Right ventricle myocardium inferior (tissue), 1 donor: ENCODE measurements at regions not wholly inside any gene's neighbourhood (a gene's known extent, or its start where the extent isn't known, plus 50 kb on each side); places are given as distances from the start of the nearest gene placed in this dataset.

Source experiments
- ATAC-seq: fragments of 200-7000 bp; cut with Tn5 transposase; one replicate; pipeline ENCODE4 v1.9.1; 2020; ENCODE audit warnings: mild to moderate bottlenecking, moderate library complexity
- DNase-seq: peaks from one replicate; pipeline ENCODE4 v3.0.0; 2021; ENCODE audit errors: missing footprints
- intact Hi-C: fragments of 100-400 bp; cut with DNase I; formaldehyde crosslinking; loops from one replicate; pipeline ENCODE4 v1.11.0; 2022
- donor health status: DM: no; HTN: yes; CAD: no; lungs with severe emphysema.

DNA sequence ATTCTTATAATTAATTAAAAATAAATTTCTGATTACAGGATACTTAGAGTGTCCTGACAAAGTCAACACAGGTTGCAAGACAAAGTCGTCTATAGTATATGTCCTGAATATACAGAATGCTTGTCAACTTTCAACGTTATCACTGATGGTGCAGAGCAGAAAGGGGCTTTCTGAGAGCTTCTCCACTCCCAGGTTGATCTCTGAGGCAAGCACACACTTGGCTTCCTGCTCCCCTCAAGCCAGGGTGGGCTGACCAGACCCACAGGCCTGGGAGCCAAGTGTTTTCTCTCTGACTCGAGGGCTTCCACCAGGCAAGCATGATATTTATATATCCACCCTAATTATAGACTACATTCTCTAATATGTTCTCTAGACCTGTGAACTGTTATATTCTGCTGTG is 448.9 kb downstream of the SH2D4B start:
- peak; percentile 4 for DNase-seq
- no peak for ATAC-seq
- intact Hi-C loops: no loop called here

DNA sequence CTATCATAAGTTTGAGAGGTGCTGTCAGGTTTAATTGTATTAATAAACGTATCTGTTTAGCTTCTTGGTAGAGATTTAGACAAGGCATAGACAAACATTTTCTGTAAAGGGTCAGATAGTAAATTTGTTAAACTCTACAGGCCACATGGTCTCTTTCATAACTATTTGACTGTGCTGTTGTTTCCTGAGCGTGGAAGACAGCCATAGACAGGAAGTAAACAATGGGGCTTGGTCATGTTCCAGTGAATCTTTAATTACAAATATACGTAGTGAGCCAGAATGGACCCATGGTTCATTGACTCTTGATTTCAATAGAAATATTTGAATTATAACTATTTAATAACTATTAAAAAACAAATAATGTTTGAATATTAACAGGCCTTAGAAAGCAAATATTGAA is 451.1 kb downstream of the SH2D4B start:
- ATAC-seq: no peak
- no peak for DNase-seq
- intact Hi-C loops: no loop called here

DNA sequence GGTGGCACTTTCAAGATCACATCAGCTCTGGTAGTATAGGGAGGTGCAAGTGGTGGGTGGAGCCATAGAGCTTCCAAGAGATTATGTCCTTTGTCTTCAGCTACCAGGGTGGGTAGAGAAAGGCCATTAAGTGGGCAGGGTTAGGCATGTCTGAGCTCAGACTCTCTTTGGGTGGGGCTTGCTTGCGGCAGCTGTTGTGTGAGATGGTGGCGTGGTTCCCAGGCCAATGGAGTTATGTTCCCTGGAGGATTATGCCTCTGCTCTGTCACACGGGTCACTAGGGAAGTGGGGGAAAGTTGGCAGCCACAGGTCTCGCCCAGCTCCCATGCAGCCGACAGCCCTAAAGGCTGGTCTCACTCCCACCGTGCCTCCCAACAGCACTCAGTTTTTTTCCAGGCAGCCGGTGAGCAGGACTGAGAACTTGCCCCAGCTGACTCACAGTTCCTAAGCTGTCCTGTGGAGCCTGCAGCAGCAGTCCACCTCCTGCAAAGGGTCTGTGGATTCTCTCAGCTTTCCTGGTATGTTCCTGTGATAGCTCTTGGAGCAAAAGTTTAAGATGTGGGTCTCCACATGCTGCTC is 459.0 kb downstream of the SH2D4B start:
- ATAC-seq: no peak

DNA sequence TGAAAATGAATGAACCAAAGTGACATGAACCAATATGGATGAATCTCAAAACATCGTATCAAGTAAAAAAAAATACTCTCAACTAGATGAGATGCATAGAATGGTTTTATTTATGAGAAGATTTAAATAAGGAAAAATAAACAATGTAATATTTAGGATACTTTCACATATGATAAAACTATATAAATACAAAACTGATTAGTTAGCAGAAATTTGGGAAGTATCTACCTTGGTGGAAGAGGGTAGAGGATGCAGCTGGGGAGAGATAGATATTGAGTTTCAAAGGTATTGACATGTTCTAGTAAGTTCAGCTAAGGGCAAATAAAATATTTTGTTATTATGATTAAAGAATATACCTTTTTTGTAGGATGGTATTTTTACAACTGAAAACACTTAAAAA is 463.1 kb downstream of the SH2D4B start:
- intact Hi-C loops: no loop called here
- ATAC-seq (no peak), DNase-seq (no peak)

More for the DNA sequence above, 459.0 kb downstream of the SH2D4B start:
- intact Hi-C loops: no loop called here
- DNase-seq: peak; percentile 37

DNA sequence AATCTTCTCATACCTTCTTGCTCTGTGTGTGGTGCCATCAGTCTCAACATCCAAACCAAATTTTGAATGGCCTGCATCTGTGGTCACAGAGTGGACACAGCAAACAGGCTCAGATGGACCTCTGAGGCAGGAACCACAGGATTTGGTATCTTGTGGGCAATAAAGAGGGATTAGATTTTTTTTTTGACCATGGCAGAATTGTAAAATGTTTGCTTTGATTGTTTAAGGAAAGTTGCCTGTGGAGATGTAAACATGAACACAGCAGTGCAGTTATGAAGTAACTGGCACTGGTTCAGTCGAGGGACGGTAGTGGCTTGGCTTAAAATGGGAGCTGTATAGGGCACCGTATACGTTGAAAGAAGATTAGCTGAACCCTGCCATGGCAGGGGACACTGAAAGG is 464.7 kb downstream of the SH2D4B start:
- DNase-seq: no peak
- intact Hi-C loops: no loop called here
- ATAC-seq: no peak

DNA sequence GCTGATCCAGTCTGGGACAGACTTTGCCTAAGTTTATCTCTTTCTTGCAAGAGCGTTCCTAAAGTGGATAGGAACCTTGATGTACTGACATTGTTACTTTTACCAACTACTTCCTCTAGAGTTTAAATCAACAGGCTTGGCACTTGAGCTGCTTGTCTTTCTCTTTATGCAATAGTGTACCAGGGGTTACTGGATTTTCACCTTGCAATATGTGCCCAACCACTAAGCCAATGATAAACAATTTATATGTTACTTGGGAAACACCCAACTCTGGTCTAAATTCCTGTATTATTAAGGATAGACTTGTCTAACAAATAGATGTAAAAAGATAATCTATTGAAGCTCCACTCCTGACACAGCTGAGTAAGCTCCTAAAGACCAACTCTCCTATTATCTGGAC is 470.2 kb downstream of the SH2D4B start:
- DNase-seq: no peak
- intact Hi-C loops: no loop called here
- no peak for ATAC-seq

DNA sequence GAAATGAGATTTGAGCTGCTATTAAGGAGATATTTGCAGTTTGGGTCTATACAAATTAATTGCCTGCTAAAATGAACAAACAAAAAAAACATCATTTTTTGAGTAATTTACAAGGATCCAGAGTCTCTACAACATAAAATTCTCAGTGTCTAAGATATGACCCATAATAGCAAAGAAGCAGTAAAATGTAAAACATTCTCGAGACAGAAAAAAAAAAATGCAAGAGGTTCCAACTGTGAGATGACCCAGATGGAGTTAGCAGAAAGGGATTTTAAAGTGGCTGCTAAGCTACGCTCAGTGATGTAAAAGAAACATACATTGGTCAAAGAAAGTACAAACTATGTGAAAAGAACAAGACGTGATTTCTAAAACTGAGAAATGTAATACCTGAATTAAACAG is 471.0 kb downstream of the SH2D4B start:
- intact Hi-C loops: no loop called here
- no peak for ATAC-seq
- DNase-seq: no peak

DNA sequence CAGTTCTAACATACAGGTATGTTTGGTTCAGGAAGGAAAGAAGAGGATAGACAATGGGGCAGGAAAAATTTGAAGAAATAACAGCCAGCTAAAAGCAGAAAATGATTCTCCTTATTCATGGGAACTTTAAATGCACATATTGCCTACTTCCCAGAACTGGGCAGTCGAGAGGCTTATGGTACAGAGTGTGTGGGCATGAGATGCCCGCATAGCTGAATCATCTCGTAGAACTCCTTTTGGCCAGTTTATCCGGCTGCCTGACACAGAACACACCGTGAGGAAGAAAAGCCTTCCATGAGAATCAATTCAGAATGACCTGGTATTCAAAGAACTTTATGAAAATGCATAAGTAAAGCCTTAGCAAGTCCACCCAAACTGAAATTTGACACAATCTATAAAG is 471.6 kb downstream of the SH2D4B start:
- no peak for DNase-seq

DNA sequence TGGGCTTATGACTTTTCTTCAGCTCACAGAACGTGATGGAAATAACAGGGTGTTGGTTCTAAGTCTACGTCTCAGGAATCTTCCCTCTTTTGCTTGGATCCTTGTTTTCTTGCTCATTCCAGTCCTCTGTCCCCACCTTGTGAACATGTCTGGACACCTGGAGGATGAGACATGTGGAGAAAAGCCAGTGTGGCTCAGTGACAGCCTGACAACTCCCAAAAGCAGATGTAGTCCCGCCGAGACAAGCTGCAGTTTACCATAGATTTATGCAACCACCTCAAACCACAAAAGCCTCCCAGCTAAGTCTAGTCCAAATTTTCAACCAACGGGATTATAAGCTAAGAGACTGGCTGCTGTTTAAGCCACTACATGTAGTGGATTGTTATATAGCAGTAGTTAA is 476.1 kb downstream of the SH2D4B start:
- DNase-seq: peak; percentile 18
- no peak for ATAC-seq
- intact Hi-C loops: no loop called here

More for the DNA sequence above, 471.6 kb downstream of the SH2D4B start:
- no peak for ATAC-seq
- intact Hi-C loops: no loop called here

DNA sequence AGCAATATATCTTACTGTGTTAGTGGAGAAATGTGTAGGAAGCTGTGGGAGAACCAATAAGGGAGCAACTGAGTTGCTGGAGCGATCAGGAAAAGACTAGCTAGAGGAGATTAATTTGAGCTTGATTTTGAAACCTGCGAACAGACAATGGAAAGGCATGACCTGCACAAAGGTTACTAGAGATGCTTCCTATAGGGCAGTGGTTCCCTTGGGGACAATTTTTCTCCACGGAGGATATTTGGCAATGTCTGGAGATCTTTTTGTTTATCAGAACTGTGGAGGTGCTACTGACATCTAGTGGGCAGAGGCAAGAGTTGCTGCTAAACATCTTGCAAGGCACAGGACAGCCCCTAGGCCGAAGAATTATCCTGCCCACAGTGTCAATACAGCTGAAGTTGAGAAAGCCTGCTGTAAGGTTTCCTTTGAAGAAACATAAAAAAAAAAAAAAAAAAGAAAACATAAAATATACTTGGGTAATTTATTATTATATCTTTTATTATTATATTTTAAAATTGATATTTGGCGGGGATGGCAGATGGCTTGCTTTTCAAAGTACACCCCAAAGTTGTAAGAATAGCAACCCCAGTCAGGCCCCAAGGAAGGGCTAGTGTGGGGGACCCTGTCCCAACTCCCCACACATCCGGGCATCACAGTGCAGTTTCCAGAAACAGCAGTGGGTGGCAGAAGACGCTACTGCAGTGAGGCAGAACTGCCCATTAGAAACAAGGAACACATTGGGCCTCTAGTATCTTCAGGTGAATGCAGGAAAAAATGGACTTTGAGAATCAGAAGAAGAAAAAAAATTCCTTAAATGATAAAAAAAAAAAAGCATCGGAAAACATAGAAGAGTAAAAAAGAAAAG is 481.6 kb downstream of the SH2D4B start:
- DNase-seq: no peak
- no peak for ATAC-seq
- intact Hi-C loops: no loop called here

DNA sequence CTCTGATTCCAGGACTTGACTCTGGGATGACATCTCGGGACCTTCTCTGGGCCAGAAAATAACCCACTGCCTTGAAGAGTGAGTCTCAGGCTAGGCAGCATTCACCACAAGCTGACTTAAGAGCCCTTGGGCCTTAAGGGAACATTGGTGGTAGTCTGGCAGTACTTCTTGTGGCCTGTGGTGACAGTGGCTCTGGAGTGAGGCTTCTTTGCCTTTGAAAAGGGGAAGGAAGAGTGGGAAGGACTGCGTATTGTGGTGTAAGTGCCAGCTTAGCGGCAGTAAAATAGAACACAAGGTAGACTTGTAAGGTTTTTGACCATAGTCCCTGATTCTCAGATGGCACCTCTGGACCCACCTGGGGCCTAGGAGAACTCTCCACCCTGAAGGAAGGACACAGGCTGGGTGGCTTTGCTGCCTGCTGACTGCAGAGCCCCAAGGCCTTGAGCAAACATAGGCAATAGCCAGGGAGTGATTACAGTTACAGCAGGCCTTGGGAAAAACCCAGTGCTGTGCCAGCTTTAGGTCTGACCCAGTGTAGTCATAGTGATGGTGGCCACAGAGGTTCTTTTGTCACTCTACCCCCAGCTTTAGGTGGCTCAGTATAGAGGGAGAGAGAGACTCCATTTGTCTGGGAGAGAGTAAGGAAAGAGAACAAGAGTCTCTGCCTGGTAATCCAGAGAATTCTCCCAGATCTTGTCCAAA is 483.9 kb downstream of the SH2D4B start:
- ATAC-seq: no peak
- intact Hi-C loops: no loop called here
- no peak for DNase-seq

DNA sequence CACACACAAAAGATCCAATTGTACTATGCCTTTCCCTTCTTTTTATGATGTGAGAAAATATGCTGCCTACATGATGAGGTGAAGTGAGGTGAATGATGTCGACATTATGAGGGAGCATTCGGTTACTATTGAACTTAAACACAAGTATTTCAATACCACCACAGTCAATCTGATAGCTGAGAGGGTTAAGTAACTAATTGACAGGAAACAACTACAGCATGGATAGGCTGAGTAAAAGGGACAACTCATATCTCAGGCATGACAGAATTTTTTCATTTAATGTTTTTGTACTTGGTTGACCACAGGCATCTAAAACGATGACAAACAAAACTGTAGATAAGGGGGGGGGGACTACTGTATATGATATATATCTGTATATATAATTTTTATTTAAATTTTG is 488.9 kb downstream of the SH2D4B start:
- DNase-seq (no peak), ATAC-seq (no peak)
- intact Hi-C loops: no loop called here

DNA sequence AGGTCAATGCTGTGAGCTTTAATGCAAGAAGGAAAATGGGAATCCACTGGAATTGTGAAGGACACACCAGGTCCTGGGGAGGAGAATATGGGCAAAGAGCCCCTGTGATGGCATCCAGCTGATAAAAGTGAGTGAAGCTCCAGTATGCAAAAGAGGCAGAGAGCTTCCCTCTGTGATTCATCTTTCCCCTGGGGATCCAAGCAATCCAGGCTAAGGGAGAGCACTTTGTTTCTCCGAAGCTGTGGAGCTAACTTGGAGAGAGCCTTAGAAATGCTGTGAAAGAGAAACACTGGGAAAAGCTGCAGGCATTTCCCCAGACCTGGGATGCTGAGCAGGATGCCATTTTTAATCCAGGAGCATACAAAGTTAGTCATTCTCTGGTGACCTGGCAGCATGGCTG is 489.5 kb downstream of the SH2D4B start:
- ATAC-seq: no peak
- intact Hi-C loops: no loop called here
- no peak for DNase-seq

DNA sequence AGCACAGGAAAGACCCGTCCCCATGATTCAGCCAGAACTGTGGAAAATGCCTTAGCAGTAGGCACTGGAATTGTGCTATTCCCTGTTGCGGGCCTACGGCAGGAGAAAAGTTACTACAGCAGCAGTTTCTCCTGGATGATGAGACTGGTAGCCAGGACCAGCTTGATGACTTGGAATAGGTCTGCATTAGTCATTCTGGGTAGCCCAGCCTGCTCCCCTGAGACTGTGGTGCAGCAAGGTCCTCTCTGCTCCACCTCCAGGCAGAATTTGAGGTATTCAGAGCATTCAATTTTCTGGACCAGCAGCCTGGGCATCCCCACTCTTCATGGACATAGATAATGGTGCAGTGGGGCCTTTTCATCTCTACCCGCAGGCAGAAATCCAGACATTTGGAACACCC is 490.0 kb downstream of the SH2D4B start:
- DNase-seq: no peak
- intact Hi-C loops: no loop called here
- ATAC-seq: no peak

DNA sequence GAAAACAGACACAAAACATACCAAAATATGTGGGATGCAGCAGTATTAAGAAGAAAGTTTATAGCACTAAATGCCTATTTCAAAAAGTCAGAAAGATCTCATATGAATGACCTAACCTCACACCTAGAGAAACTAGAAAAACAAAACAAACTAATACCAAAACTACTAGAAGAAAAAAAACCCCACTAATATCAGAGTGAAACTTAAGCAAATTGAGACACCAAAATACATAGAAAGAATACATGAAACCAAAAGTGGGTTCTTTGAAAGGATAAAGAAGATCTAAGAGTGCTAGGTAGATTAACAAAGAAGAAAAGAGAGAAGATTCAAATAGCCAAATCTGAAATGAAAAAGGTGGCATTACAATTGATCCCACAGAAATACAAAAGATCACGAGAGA is 494.1 kb downstream of the SH2D4B start:
- DNase-seq (no peak), ATAC-seq (no peak)
- intact Hi-C loops: no loop called here

DNA sequence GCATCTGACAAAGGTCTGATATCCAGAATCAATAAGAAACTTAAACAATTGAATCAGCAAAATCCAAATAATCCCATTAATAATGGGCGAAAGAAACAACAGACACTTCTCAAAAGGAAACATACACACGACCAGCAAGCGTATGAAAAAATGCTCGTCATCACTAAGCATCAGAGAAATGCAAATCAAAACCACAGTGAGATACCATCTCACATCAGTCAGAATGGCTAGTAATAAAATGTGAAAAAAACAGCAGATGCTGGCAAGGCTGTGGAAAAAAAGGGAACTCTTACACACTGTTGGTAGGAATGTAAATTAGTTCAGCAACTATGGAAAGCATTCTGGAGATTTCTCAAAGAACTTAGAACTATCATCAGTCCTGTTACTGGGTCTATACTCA is 496.7 kb downstream of the SH2D4B start:
- no peak for DNase-seq
- intact Hi-C loops: no loop called here
- ATAC-seq: no peak

DNA sequence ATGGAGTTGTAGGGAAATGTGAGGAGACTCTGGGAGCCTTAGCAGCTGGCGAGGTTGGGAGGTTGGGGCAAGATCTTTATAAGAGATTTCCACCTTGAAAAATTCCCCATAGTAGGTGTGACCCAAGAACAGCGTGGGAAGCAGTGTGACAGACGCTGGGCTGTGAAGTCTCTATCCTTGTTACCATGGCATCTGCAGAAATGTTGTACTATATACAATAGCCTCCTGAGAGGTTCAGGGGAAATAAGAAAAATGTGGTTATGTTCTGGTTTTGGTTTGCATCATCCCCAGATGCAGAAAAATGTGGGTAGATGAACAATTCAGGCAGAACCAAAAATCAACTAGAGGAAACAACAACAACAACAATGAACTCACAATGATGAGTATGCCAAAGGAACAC is 498.6 kb downstream of the SH2D4B start:
- DNase-seq (no peak), ATAC-seq (no peak)
- intact Hi-C loops: no loop called here

DNA sequence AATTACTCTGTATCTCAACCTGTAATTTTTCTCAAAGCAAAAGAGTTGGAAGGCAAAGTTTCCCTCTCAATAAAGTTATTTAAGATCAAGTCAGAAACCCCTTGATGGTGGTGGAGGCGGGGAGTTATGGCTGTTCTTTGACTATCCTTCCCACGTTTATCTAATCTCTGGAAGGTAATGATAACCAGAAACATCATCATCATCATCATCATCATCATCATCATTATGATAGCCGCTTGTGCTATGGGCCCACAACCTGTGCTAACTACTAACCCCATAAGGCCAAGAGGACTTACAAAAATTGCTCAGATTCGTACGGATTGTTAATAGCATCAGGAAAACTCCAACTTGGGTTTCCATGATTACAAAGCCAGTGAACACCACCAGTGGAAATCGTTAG is 502.3 kb downstream of the SH2D4B start:
- DNase-seq (no peak), ATAC-seq (no peak)
- intact Hi-C loops: no loop called here

DNA sequence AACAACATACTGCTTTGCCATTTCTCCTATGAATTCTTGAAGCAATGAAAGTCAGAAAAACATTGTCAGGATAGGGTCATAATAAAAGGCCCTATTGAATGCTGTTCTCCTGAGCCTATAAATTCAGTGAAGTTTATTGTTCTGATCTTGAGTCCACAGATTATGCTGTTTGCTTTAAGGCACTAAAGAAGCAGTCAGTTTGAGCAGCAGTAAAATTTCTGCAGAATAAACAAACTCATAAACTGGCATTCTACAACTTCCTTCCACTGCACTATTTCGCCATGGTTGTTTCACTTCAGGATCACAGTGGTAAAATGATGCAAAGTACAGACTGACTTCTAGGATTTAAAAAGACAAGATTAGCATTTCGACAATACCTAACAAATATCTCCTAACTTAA is 503.2 kb downstream of the SH2D4B start:
- no peak for DNase-seq
- intact Hi-C loops: no loop called here
- ATAC-seq: no peak

DNA sequence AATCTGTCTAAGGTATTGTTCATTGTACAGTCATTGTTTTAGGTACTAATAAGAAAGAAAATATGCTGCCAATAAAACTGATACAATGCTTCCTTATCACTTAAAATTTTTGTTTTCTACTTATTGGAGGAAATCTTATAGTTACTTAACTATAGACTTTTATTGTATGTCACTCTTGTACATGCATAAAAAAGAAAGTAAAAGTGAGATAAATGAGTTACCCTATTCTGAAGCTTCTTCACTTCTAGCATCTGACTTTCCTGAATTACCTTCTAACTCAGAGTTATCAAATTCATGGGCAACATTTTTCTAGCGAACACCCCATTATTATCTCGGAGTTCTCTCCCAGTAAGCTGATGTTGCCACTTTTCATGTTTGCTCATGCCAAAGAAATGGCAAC is 504.9 kb downstream of the SH2D4B start:
- no peak for ATAC-seq
- intact Hi-C loops: no loop called here
- DNase-seq: no peak
